ENCODE measurements at regions not wholly inside any gene's neighbourhood (a gene's known extent, or its start where the extent isn't known, plus 50 kb on each side); places are given as distances from the start of the nearest gene placed in this dataset.

DNA sequence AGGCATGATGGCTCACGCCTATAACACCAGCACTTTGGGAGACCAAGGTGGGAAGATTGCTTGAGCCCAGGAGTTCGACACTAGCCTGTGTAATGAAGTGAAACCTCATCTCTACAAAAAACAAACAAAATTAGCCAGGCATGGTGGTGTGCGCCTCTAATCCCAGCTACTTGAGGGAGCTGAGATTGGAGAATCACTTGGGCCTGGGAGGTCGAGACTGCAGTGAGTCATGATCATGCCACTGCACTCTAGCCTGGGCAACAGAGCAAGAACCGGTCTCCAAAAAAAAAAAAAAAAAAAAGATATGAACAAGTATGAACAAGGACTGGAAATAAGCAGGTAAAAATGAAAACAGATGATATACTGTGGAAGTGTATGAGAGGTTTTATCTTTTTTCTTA lies 54.1 kb upstream of the SOX6 start:
- no peak overlapping the region for H3K4me3 ChIP-seq (ENCODE audit: low read depth, low read length)
- TF ChIP-seq, protein P1, sequence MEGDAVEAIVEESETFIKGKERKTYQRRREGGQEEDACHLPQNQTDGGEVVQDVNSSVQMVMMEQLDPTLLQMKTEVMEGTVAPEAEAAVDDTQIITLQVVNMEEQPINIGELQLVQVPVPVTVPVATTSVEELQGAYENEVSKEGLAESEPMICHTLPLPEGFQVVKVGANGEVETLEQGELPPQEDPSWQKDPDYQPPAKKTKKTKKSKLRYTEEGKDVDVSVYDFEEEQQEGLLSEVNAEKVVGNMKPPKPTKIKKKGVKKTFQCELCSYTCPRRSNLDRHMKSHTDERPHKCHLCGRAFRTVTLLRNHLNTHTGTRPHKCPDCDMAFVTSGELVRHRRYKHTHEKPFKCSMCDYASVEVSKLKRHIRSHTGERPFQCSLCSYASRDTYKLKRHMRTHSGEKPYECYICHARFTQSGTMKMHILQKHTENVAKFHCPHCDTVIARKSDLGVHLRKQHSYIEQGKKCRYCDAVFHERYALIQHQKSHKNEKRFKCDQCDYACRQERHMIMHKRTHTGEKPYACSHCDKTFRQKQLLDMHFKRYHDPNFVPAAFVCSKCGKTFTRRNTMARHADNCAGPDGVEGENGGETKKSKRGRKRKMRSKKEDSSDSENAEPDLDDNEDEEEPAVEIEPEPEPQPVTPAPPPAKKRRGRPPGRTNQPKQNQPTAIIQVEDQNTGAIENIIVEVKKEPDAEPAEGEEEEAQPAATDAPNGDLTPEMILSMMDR (IDR thresholded peaks at IDR 0.05; ENCODE audit: control insufficient read depth, extremely low read depth, insufficient read depth) = no peak
- DNase-seq (ENCODE audit: low read depth) = no peak

DNA sequence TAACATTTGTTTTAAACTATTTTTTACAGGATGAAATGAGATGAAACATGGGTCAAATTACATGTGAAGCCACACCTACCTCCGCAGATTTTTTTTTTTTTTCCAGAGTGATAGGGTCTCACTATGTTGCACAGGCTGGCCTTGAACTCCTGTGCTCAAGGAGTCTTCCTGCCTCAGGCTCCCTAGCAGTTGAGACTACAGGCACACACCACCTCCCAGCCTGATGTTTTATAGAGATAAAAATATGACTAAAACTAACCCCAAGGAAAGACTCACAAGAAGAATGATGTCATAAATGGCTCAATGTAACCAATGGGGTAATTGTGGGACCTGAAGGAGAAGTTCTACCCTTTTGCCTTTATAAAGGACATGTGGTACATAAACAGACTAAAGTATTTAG lies 52.3 kb upstream of the SOX6 start:
- TF ChIP-seq, protein P1 (IDR thresholded peaks at IDR 0.05; ENCODE audit: control insufficient read depth, extremely low read depth, insufficient read depth) = no peak

DNA sequence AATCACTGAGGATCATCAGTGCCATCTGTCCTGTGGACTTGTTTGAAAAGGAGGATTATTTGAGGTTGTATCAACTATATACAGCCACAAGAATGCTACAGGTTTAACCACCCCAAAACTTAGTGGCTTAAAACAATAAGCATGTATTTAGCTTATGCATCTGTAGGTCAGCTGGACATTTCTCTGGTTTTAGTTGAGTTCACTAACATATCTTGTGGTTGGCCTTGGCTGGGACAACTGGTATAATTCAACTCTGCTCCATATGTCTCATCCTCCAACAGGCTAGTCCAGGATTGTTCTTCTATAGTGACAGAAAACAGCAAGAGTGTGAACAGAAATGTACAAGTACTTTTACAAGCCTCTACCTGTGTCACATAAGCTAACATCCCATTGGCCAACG lies 49.9 kb upstream of the SOX6 start:
- TF ChIP-seq, protein P1 (IDR thresholded peaks at IDR 0.05; ENCODE audit: control insufficient read depth, extremely low read depth, insufficient read depth) = no peak
- no peak overlapping the region for H3K4me3 ChIP-seq (ENCODE audit: low read depth, low read length)
- no peak for DNase-seq (ENCODE audit: low read depth)

More for the DNA sequence above, 52.3 kb upstream of the SOX6 start:
- no peak for DNase-seq (ENCODE audit: low read depth)
- H3K4me3 ChIP-seq (ENCODE audit: low read depth, low read length) = no peak overlapping the region

All from LNCaP clone FGC (cell line).